ENCODE measurements at regions not wholly inside any gene's neighbourhood (a gene's known extent, or its start where the extent isn't known, plus 50 kb on each side); places are given as distances from the start of the nearest gene placed in this dataset.

GRCh38 chr3:159924411-159924810 is 64.2 kb upstream of the IL12A start:
- DNase-seq = no peak

- DNase-seq = no peak
Measured at GRCh38 chr3:159925248-159925647, 63.4 kb upstream of the IL12A start.

- no peak for DNase-seq
Measured at GRCh38 chr3:159926573-159926972, 62.1 kb upstream of the IL12A start.

GRCh38 chr3:159928071-159928491 is 60.6 kb upstream of the IL12A start:
- no peak for DNase-seq

GRCh38 chr3:159928666-159929065 is 60.0 kb upstream of the IL12A start:
- no peak for DNase-seq

GRCh38 chr3:159929171-159930141 is 59.2 kb upstream of the IL12A start:
- DNase-seq = no peak

GRCh38 chr3:159934216-159934615 is 54.4 kb upstream of the IL12A start:
- no peak for DNase-seq

- DNase-seq = no peak
Measured at GRCh38 chr3:159936541-159936940, 52.1 kb upstream of the IL12A start.

- DNase-seq = no peak
Measured at GRCh38 chr3:159937561-159938166, 51.0 kb upstream of the IL12A start.

- no peak for DNase-seq
Measured at GRCh38 chr3:159938714-159939113, 49.9 kb upstream of the IL12A start.
